Retinal pigment epithelial cell (primary cell): ENCODE measurements at regions not wholly inside any gene's neighbourhood (a gene's known extent, or its start where the extent isn't known, plus 50 kb on each side); places are given as distances from the start of the nearest gene placed in this dataset.
A peak's percentile ranks its signal among the peaks of the same experiment; 100 is the strongest.

Source experiments
- DNase-seq: peaks from one replicate; pipeline ENCODE4 v3.0.0-alpha.2; 2010; ENCODE audit warnings: low read depth
- H3K4me3 ChIP-seq: 2 replicates; pipeline ENCODE4 v1.5.1; 2011; ENCODE audit warnings: mild to moderate bottlenecking, low read length, control low read depth, moderate library complexity
- CTCF ChIP-seq: conservative IDR thresholded peaks from 2 replicates; pipeline ENCODE4 v1.5.1; 2011; ENCODE audit warnings: low read depth, low read length, control low read depth, inconsistent platforms

GRCh38 chr5:9852671-9853070, 222.5 kb upstream of the TAS2R1 start:
- H3K4me3 ChIP-seq = no peak overlapping the region
- DNase-seq = no peak
- TF ChIP-seq CTCF = no peak

GRCh38 chr5:9851458-9851857, 221.3 kb upstream of the TAS2R1 start:
- DNase-seq = no peak
- no peak overlapping the region for H3K4me3 ChIP-seq
- TF ChIP-seq CTCF = peak; percentile 42

- TF ChIP-seq CTCF = no peak
- H3K4me3 ChIP-seq = no peak overlapping the region
- DNase-seq = no peak
Measured at GRCh38 chr5:9850456-9850855, 220.3 kb upstream of the TAS2R1 start.

- no peak overlapping the region for H3K4me3 ChIP-seq
- no peak for TF ChIP-seq CTCF
- no peak for DNase-seq
Measured at GRCh38 chr5:9847631-9848030, 217.5 kb upstream of the TAS2R1 start.

- H3K4me3 ChIP-seq = no peak overlapping the region
- no peak for TF ChIP-seq CTCF
- DNase-seq = no peak
Measured at GRCh38 chr5:9845185-9845584, 215.0 kb upstream of the TAS2R1 start.

GRCh38 chr5:9841516-9842170, 211.5 kb upstream of the TAS2R1 start:
- TF ChIP-seq CTCF = no peak
- DNase-seq = peak; percentile 31
- no peak overlapping the region for H3K4me3 ChIP-seq

GRCh38 chr5:9838916-9839315, 208.8 kb upstream of the TAS2R1 start:
- no peak for DNase-seq
- TF ChIP-seq CTCF = no peak
- no peak overlapping the region for H3K4me3 ChIP-seq
